ENCODE measurements at regions not wholly inside any gene's neighbourhood (a gene's known extent, or its start where the extent isn't known, plus 50 kb on each side); places are given as distances from the start of the nearest gene placed in this dataset.

- Histone ChIP-seq H3K36me3 (ENCODE audit: insufficient read depth) (no peaks in the 10 kb centered on the region), H3K4me1 (ENCODE audit: low read depth, poor library complexity, severe bottlenecking) (no peaks in the 10 kb centered on the region), H3K27ac (no peak overlapping the region), H2AFZ (ENCODE audit: low read depth) (no peak overlapping the region), H3K79me2 (ENCODE audit: insufficient read depth, low read depth) (no peaks in the 10 kb centered on the region), H4K20me1 (ENCODE audit: insufficient read depth) (no peaks in the 10 kb centered on the region), H3K4me3 (IDR thresholded peaks at IDR 0.05; ENCODE audit: insufficient read depth, low read depth, low read length) (no peak overlapping the region), H3K9ac (no peak overlapping the region), H3K4me2 (no peak overlapping the region), H3K27me3 (ENCODE audit: insufficient read depth, low read depth) (no peaks in the 10 kb centered on the region)
- no peak for TF ChIP-seq CTCF (conservative IDR thresholded peaks at IDR 0.05; ENCODE audit: low read depth, low read length)
Observed at GRCh38 chr5:118314931-118315330, 673.4 kb downstream of the DTWD2 start.

GRCh38 chr5:118311103-118311819, 677.1 kb downstream of the DTWD2 start:
- Histone ChIP-seq H3K36me3 (ENCODE audit: insufficient read depth) (no peaks in the 10 kb centered on the region), H3K27ac (no peak overlapping the region), H4K20me1 (ENCODE audit: insufficient read depth) (no peaks in the 10 kb centered on the region), H3K4me2 (no peak overlapping the region), H2AFZ (ENCODE audit: low read depth) (no peak overlapping the region), H3K27me3 (ENCODE audit: insufficient read depth, low read depth) (no peaks in the 10 kb centered on the region), H3K9ac (no peak overlapping the region), H3K4me1 (ENCODE audit: low read depth, poor library complexity, severe bottlenecking) (no peaks in the 10 kb centered on the region), H3K4me3 (IDR thresholded peaks at IDR 0.05; ENCODE audit: insufficient read depth, low read depth, low read length) (no peak overlapping the region), H3K79me2 (ENCODE audit: insufficient read depth, low read depth) (no peaks in the 10 kb centered on the region)
- TF ChIP-seq CTCF (conservative IDR thresholded peaks at IDR 0.05; ENCODE audit: low read depth, low read length): no peak

- no peak overlapping the region for H3K4me2 ChIP-seq
- no peaks in the 10 kb centered on the region for H3K36me3 ChIP-seq (ENCODE audit: insufficient read depth)
- H3K9ac ChIP-seq: no peak overlapping the region
- no peaks in the 10 kb centered on the region for H3K27me3 ChIP-seq (ENCODE audit: insufficient read depth, low read depth)
- H3K4me1 ChIP-seq (ENCODE audit: low read depth, poor library complexity, severe bottlenecking): no peaks in the 10 kb centered on the region
- H2AFZ ChIP-seq (ENCODE audit: low read depth): no peak overlapping the region
- H3K27ac ChIP-seq: no peak overlapping the region
- no peak for TF ChIP-seq CTCF (conservative IDR thresholded peaks at IDR 0.05; ENCODE audit: low read depth, low read length)
- no peaks in the 10 kb centered on the region for H4K20me1 ChIP-seq (ENCODE audit: insufficient read depth)
- H3K79me2 ChIP-seq (ENCODE audit: insufficient read depth, low read depth): no peaks in the 10 kb centered on the region
- no peak overlapping the region for H3K4me3 ChIP-seq (IDR thresholded peaks at IDR 0.05; ENCODE audit: insufficient read depth, low read depth, low read length)
Observed at GRCh38 chr5:118310401-118310800, 677.9 kb downstream of the DTWD2 start.

GRCh38 chr5:118303296-118303695, 685.1 kb downstream of the DTWD2 start:
- H3K36me3 ChIP-seq (ENCODE audit: insufficient read depth): no peaks in the 10 kb centered on the region
- no peaks in the 10 kb centered on the region for H4K20me1 ChIP-seq (ENCODE audit: insufficient read depth)
- no peak overlapping the region for H3K9ac ChIP-seq
- H2AFZ ChIP-seq (ENCODE audit: low read depth): no peak overlapping the region
- H3K79me2 ChIP-seq (ENCODE audit: insufficient read depth, low read depth): no peaks in the 10 kb centered on the region
- H3K27ac ChIP-seq: no peak overlapping the region
- H3K4me3 ChIP-seq (IDR thresholded peaks at IDR 0.05; ENCODE audit: insufficient read depth, low read depth, low read length): no peak overlapping the region
- H3K4me1 ChIP-seq (ENCODE audit: low read depth, poor library complexity, severe bottlenecking): no peaks in the 10 kb centered on the region
- no peak overlapping the region for H3K4me2 ChIP-seq
- TF ChIP-seq CTCF (conservative IDR thresholded peaks at IDR 0.05; ENCODE audit: low read depth, low read length): no peak
- no peaks in the 10 kb centered on the region for H3K27me3 ChIP-seq (ENCODE audit: insufficient read depth, low read depth)

All from KMS-11 (cell line).